GM06990 (cell line): ENCODE measurements at regions not wholly inside any gene's neighbourhood (a gene's known extent, or its start where the extent isn't known, plus 50 kb on each side); places are given as distances from the start of the nearest gene placed in this dataset.

Experiments
- DNase-seq: peaks from one replicate; pipeline ENCODE4 v3.0.0-alpha.2; 2011; ENCODE audit not compliant: insufficient read length; ENCODE audit errors: extremely low read depth
- H3K27me3 ChIP-seq: replicated peaks from 2 replicates; pipeline ENCODE4 v1.6.0; 2011; ENCODE audit warnings: low read length; ENCODE audit not compliant: control insufficient read depth, insufficient read depth
- H3K36me3 ChIP-seq: 2 replicates; pipeline ENCODE4 v1.5.1; 2011; ENCODE audit warnings: low read length; ENCODE audit not compliant: control insufficient read depth, insufficient read depth
- H3K4me3 ChIP-seq: replicated peaks from 2 replicates; pipeline ENCODE4 v1.5.1; 2011; ENCODE audit warnings: low read depth, mild to moderate bottlenecking, control low read depth, low read length
- CTCF ChIP-seq: IDR thresholded peaks from 2 replicates; pipeline ENCODE4 v1.5.1; 2011; ENCODE audit warnings: low read length, control low read depth, mild to moderate bottlenecking, inconsistent platforms; ENCODE audit not compliant: insufficient read depth, poor library complexity, severe bottlenecking

GRCh38 chr18:22347606-22348511 lies 69.9 kb downstream of the CTAGE1 start:
- no peaks in the 10 kb centered on the region for H3K36me3 ChIP-seq
- DNase-seq: no peak
- no peak overlapping the region for H3K4me3 ChIP-seq
- H3K27me3 ChIP-seq: peaks cover 2% of the 10 kb centered on the region
- no peak for TF ChIP-seq CTCF

- Histone ChIP-seq H3K27me3 (peaks cover 2% of the 10 kb centered on the region), H3K4me3 (no peak overlapping the region), H3K36me3 (no peaks in the 10 kb centered on the region)
- TF ChIP-seq CTCF: no peak
- no peak for DNase-seq
Measured at GRCh38 chr18:22346953-22347605, 70.6 kb downstream of the CTAGE1 start.

- H3K36me3 ChIP-seq: no peaks in the 10 kb centered on the region
- peaks cover 2% of the 10 kb centered on the region for H3K27me3 ChIP-seq
- DNase-seq: no peak
- TF ChIP-seq CTCF: no peak
- H3K4me3 ChIP-seq: no peak overlapping the region
Measured at GRCh38 chr18:22346401-22346952, 71.2 kb downstream of the CTAGE1 start.

- no peak for TF ChIP-seq CTCF
- no peak overlapping the region for H3K4me3 ChIP-seq
- no peak for DNase-seq
- H3K36me3 ChIP-seq: no peaks in the 10 kb centered on the region
- H3K27me3 ChIP-seq: peaks cover 2% of the 10 kb centered on the region
Measured at GRCh38 chr18:22345718-22346117, 72.0 kb downstream of the CTAGE1 start.

- Histone ChIP-seq H3K27me3 (peaks cover 2% of the 10 kb centered on the region), H3K4me3 (no peak overlapping the region), H3K36me3 (no peaks in the 10 kb centered on the region)
- TF ChIP-seq CTCF: no peak
- no peak for DNase-seq
Measured at GRCh38 chr18:22344908-22345670, 72.6 kb downstream of the CTAGE1 start.
